ENCODE measurements at regions not wholly inside any gene's neighbourhood (a gene's known extent, or its start where the extent isn't known, plus 50 kb on each side); places are given as distances from the start of the nearest gene placed in this dataset.

GRCh38 chr5:138635708-138636107 lies 60.5 kb upstream of the HSPA9 start:
- TF ChIP-seq YY1 (IDR thresholded peaks at IDR 0.05; ENCODE audit: insufficient read depth, insufficient read length) (no peak), ZNF274 (IDR thresholded peaks at IDR 0.05; ENCODE audit: low read depth, low read length) (no peak), SUZ12 (IDR thresholded peaks at IDR 0.05; ENCODE audit: extremely low read depth, insufficient read depth, insufficient read length) (no peak)

Measured in NT2/D1 (cell line).